Breast epithelium (tissue), 4 donors: ENCODE measurements at regions not wholly inside any gene's neighbourhood (a gene's known extent, or its start where the extent isn't known, plus 50 kb on each side); places are given as distances from the start of the nearest gene placed in this dataset.

Experiments used
- DNase-seq, 2 donors: peaks; one replicate each; pipeline ENCODE4 v3.0.0-alpha.2; 2019; ENCODE audit warnings: low spot score in 2 of 2
- H3K27ac ChIP-seq, 2 donors: fragments of 200-600 bp; sonication (generic) in 1 of 2; one replicate each; pipeline ENCODE4 v1.5.1; 2016 to 2019; ENCODE audit warnings: mild to moderate bottlenecking in 1 of 2
- H3K27me3 ChIP-seq, 2 donors: fragments of 200-600 bp; sonication (generic) in 1 of 2; one replicate each; pipeline versions ENCODE4 v1.5.1 to v1.6.0; 2017 to 2019; ENCODE audit warnings: control low read depth in 1 of 2, mild to moderate bottlenecking in 1 of 2
- H3K36me3 ChIP-seq: fragments of 200-600 bp; one replicate; pipeline ENCODE4 v1.5.1; 2019
- H3K4me1 ChIP-seq, 2 donors: fragments of 200-600 bp; sonication (generic); one replicate each; pipeline ENCODE4 v1.5.1; 2016 to 2019; ENCODE audit warnings: control low read depth in 1 of 2
- H3K4me3 ChIP-seq, 3 donors: fragments of 200-600 bp; sonication (generic); 1 replicate in 2 of 3; 2 replicates in 1 of 3; pipeline ENCODE4 v1.5.1; 2016 to 2019; ENCODE audit warnings: mild to moderate bottlenecking in 3 of 3, moderate library complexity in 2 of 3
- H3K9me3 ChIP-seq, 2 donors: fragments of 200-600 bp; sonication (generic) in 1 of 2; one replicate each; pipeline ENCODE4 v1.5.1; 2016 to 2019; ENCODE audit warnings: control low read depth in 1 of 2
- CTCF ChIP-seq, 3 donors: fragments of 450-650 bp; IDR thresholded peaks; one replicate each; pipeline ENCODE4 v1.5.1; 2016 to 2017; ENCODE audit warnings: antibody characterized with exemption in 3 of 3, mild to moderate bottlenecking in 3 of 3, moderate library complexity in 3 of 3
- POLR2A ChIP-seq: fragments of 450-650 bp; IDR thresholded peaks from one replicate; pipeline ENCODE4 v1.6.1; 2016; ENCODE audit warnings: antibody characterized with exemption, mild to moderate bottlenecking, moderate library complexity
- POLR2AphosphoS5 ChIP-seq, 3 donors: sonication (generic); formaldehyde crosslinking; IDR thresholded peaks; one replicate each; pipeline ENCODE4 v1.6.1; 2017; ENCODE audit warnings: antibody characterized with exemption in 3 of 3
- intact Hi-C: fragments of 100-400 bp; cut with DNase I; formaldehyde crosslinking; loops from one replicate; pipeline ENCODE4 v1.15.1; 2023; ENCODE audit warnings: low total_unique reads

GRCh38 chr3:118550556-118550955 lies 484.1 kb downstream of the IGSF11 start:
- Histone ChIP-seq H3K27me3 (no peaks in the 10 kb centered on the region), H3K9me3 (no peaks in the 10 kb centered on the region), H3K27ac (no peak overlapping the region), H3K4me3 (no peak overlapping the region), H3K36me3 (no peaks in the 10 kb centered on the region), H3K4me1 (no peaks in the 10 kb centered on the region)
- no peak for TF ChIP-seq CTCF (IDR thresholded peaks at IDR 0.05)
- no peak for TF ChIP-seq POLR2A
- no peak for TF ChIP-seq POLR2AphosphoS5 (IDR thresholded peaks at IDR 0.05)
- intact Hi-C loops: no loop called here
- no peak for DNase-seq

- DNase-seq: no peak
- no peak overlapping the region for H3K4me3 ChIP-seq
- intact Hi-C loops: no loop called here
- no peaks in the 10 kb centered on the region for H3K4me1 ChIP-seq
- H3K36me3 ChIP-seq: no peaks in the 10 kb centered on the region
- no peaks in the 10 kb centered on the region for H3K27me3 ChIP-seq
- H3K27ac ChIP-seq: no peak overlapping the region
- no peaks in the 10 kb centered on the region for H3K9me3 ChIP-seq
- TF ChIP-seq POLR2A (no peak), POLR2AphosphoS5 (IDR thresholded peaks at IDR 0.05) (no peak), CTCF (IDR thresholded peaks at IDR 0.05) (no peak)
Observed at GRCh38 chr3:118554148-118554838, 480.4 kb downstream of the IGSF11 start.

- intact Hi-C loops: no loop called here
- Histone ChIP-seq H3K4me1 (no peaks in the 10 kb centered on the region), H3K9me3 (no peaks in the 10 kb centered on the region), H3K27me3 (no peaks in the 10 kb centered on the region), H3K27ac (no peak overlapping the region), H3K36me3 (no peaks in the 10 kb centered on the region), H3K4me3 (no peak overlapping the region)
- TF ChIP-seq POLR2A (no peak), CTCF (IDR thresholded peaks at IDR 0.05) (no peak), POLR2AphosphoS5 (IDR thresholded peaks at IDR 0.05) (no peak)
- no peak for DNase-seq
Observed at GRCh38 chr3:118556983-118557382, 477.7 kb downstream of the IGSF11 start.

GRCh38 chr3:118557513-118557912 lies 477.1 kb downstream of the IGSF11 start:
- Histone ChIP-seq H3K4me1 (no peaks in the 10 kb centered on the region), H3K36me3 (no peaks in the 10 kb centered on the region), H3K9me3 (no peaks in the 10 kb centered on the region), H3K4me3 (no peak overlapping the region), H3K27me3 (no peaks in the 10 kb centered on the region), H3K27ac (no peak overlapping the region)
- no peak for TF ChIP-seq POLR2A
- TF ChIP-seq CTCF (IDR thresholded peaks at IDR 0.05): no peak
- no peak for TF ChIP-seq POLR2AphosphoS5 (IDR thresholded peaks at IDR 0.05)
- intact Hi-C loops: no loop called here
- no peak for DNase-seq

GRCh38 chr3:118559286-118559685 lies 475.4 kb downstream of the IGSF11 start:
- Histone ChIP-seq H3K4me3 (no peak overlapping the region), H3K27me3 (no peaks in the 10 kb centered on the region), H3K4me1 (no peaks in the 10 kb centered on the region), H3K36me3 (no peaks in the 10 kb centered on the region), H3K9me3 (no peaks in the 10 kb centered on the region), H3K27ac (no peak overlapping the region)
- TF ChIP-seq POLR2A (no peak), CTCF (IDR thresholded peaks at IDR 0.05) (no peak), POLR2AphosphoS5 (IDR thresholded peaks at IDR 0.05) (no peak)
- intact Hi-C loops: no loop called here
- no peak for DNase-seq
